ENCODE measurements at regions not wholly inside any gene's neighbourhood (a gene's known extent, or its start where the extent isn't known, plus 50 kb on each side); places are given as distances from the start of the nearest gene placed in this dataset.

DNA sequence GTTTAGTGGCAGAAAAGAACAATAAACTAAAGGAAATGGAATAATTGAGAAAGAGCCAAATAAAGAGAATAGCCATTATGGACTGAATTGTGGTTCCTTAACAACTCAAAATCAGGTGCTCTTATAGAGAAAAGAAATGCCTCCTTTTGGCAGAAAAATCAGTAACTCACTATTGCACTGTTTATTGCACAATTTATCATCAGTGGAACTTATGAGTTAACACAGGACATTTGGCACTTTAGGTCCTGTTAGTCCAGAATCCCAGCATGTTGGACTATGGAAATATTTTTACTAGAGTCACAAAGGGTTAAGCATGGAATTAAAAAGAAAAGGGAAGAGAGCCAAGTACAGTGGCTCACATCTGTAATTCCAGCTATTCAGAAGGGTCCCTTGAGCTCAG, 53.8 kb upstream of the JMY start:
- no peaks in the 10 kb centered on the region for H3K36me3 ChIP-seq (ENCODE audit: insufficient read depth, low read length)
- no peak overlapping the region for H3K9ac ChIP-seq (ENCODE audit: low read depth, low read length, poor library complexity, severe bottlenecking)
- H4K20me1 ChIP-seq (ENCODE audit: insufficient read depth, low read length, poor library complexity, severe bottlenecking): no peaks in the 10 kb centered on the region
- H3K9me3 ChIP-seq (ENCODE audit: insufficient read depth, low read depth, low read length): no peaks in the 10 kb centered on the region
- no peaks in the 10 kb centered on the region for H3F3A ChIP-seq (ENCODE audit: low read depth)
- no peaks in the 10 kb centered on the region for H3K9me2 ChIP-seq (replicated peaks; ENCODE audit: low read depth, low read length)
- no peaks in the 10 kb centered on the region for H3K27me3 ChIP-seq (ENCODE audit: insufficient read depth, low read length, poor library complexity, severe bottlenecking)
- no peak overlapping the region for H3K4me2 ChIP-seq (ENCODE audit: low read depth, low read length, poor library complexity, severe bottlenecking)
- TF ChIP-seq EZH2phosphoT487 (IDR thresholded peaks at IDR 0.05; ENCODE audit: borderline replicate concordance) (no peak), CTCF (conservative IDR thresholded peaks at IDR 0.05; ENCODE audit: low read length) (no peak)
- peak overlapping the region; percentile 61 for H2AFZ ChIP-seq (ENCODE audit: low read length)
- no peaks in the 10 kb centered on the region for H3K79me2 ChIP-seq (ENCODE audit: insufficient read depth, low read length)
- H3K4me1 ChIP-seq (ENCODE audit: insufficient read depth, low read length, poor library complexity, severe bottlenecking): peaks cover 6% of the 10 kb centered on the region
- H3K4me3 ChIP-seq (ENCODE audit: low read length, poor library complexity, severe bottlenecking): no peak overlapping the region

- TF ChIP-seq EZH2phosphoT487 (IDR thresholded peaks at IDR 0.05; ENCODE audit: borderline replicate concordance): no peak
- no peak for TF ChIP-seq CTCF (conservative IDR thresholded peaks at IDR 0.05; ENCODE audit: low read length)
- Histone ChIP-seq H3K79me2 (ENCODE audit: insufficient read depth, low read length) (no peaks in the 10 kb centered on the region), H3K4me2 (ENCODE audit: low read depth, low read length, poor library complexity, severe bottlenecking) (no peak overlapping the region), H3K4me1 (ENCODE audit: insufficient read depth, low read length, poor library complexity, severe bottlenecking) (peaks cover 6% of the 10 kb centered on the region), H4K20me1 (ENCODE audit: insufficient read depth, low read length, poor library complexity, severe bottlenecking) (no peaks in the 10 kb centered on the region), H2AFZ (ENCODE audit: low read length) (no peak overlapping the region), H3K9me3 (ENCODE audit: insufficient read depth, low read depth, low read length) (no peaks in the 10 kb centered on the region), H3K9ac (ENCODE audit: low read depth, low read length, poor library complexity, severe bottlenecking) (no peak overlapping the region), H3F3A (ENCODE audit: low read depth) (no peaks in the 10 kb centered on the region), H3K4me3 (ENCODE audit: low read length, poor library complexity, severe bottlenecking) (no peak overlapping the region), H3K27me3 (ENCODE audit: insufficient read depth, low read length, poor library complexity, severe bottlenecking) (no peaks in the 10 kb centered on the region), H3K9me2 (replicated peaks; ENCODE audit: low read depth, low read length) (no peaks in the 10 kb centered on the region), H3K36me3 (ENCODE audit: insufficient read depth, low read length) (no peaks in the 10 kb centered on the region)
Observed at GRCh38 chr5:79183011-79183410, 52.9 kb upstream of the JMY start.

DNA sequence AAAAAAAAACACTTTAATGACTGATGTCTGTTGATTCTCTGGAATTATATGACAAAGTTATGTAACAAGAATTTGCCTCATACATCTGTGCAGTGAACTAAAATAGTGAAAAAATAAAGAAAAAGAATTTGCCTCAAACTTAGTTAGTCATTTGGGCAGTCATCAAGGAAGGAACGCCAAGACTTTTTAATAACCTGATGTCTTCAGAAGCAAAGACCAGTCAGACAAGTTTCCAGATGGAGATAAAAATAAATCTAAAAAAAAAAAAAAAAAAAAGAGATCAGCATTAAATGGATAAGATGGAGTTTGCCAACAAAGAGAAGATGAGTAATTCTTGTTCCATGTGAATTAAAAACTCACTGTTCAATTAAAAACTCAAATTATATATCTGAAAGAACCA, 52.3 kb upstream of the JMY start:
- Histone ChIP-seq H3K36me3 (ENCODE audit: insufficient read depth, low read length) (no peaks in the 10 kb centered on the region), H3K79me2 (ENCODE audit: insufficient read depth, low read length) (no peaks in the 10 kb centered on the region), H3K4me1 (ENCODE audit: insufficient read depth, low read length, poor library complexity, severe bottlenecking) (peaks cover 6% of the 10 kb centered on the region), H2AFZ (ENCODE audit: low read length) (no peak overlapping the region), H3K9ac (ENCODE audit: low read depth, low read length, poor library complexity, severe bottlenecking) (no peak overlapping the region), H3K4me3 (ENCODE audit: low read length, poor library complexity, severe bottlenecking) (no peak overlapping the region), H3K9me2 (replicated peaks; ENCODE audit: low read depth, low read length) (no peaks in the 10 kb centered on the region), H4K20me1 (ENCODE audit: insufficient read depth, low read length, poor library complexity, severe bottlenecking) (no peaks in the 10 kb centered on the region), H3K9me3 (ENCODE audit: insufficient read depth, low read depth, low read length) (no peaks in the 10 kb centered on the region), H3K4me2 (ENCODE audit: low read depth, low read length, poor library complexity, severe bottlenecking) (no peak overlapping the region), H3K27me3 (ENCODE audit: insufficient read depth, low read length, poor library complexity, severe bottlenecking) (no peaks in the 10 kb centered on the region), H3F3A (ENCODE audit: low read depth) (no peaks in the 10 kb centered on the region)
- TF ChIP-seq CTCF (conservative IDR thresholded peaks at IDR 0.05; ENCODE audit: low read length): no peak
- TF ChIP-seq EZH2phosphoT487 (IDR thresholded peaks at IDR 0.05; ENCODE audit: borderline replicate concordance): no peak

Measured in Loucy (cell line).